Type B pancreatic cell (in vitro differentiated cells): ENCODE measurements at regions not wholly inside any gene's neighbourhood (a gene's known extent, or its start where the extent isn't known, plus 50 kb on each side); places are given as distances from the start of the nearest gene placed in this dataset.

Experiments used
- DNase-seq: peaks from one replicate; pipeline ENCODE4 v3.0.0; 2021; ENCODE audit warnings: mixed read lengths; ENCODE audit not compliant: unreplicated experiment; ENCODE audit errors: extremely low spot score
- H3K27ac Mint-ChIP-seq: 2 replicates; pipeline ENCODE4 v1.8.0; 2021; ENCODE audit warnings: mild to moderate bottlenecking, mixed read lengths
- H3K27me3 Mint-ChIP-seq: 2 replicates; pipeline ENCODE4 v1.8.0; 2021; ENCODE audit warnings: mixed read lengths
- H3K36me3 Mint-ChIP-seq: 2 replicates; pipeline ENCODE4 v1.8.0; 2021; ENCODE audit warnings: mixed read lengths
- H3K4me1 Mint-ChIP-seq: one replicate; pipeline ENCODE4 v1.8.0; 2021; ENCODE audit warnings: mixed read lengths; ENCODE audit not compliant: unreplicated experiment
- H3K4me3 Mint-ChIP-seq: 2 replicates; pipeline ENCODE4 v1.8.0; 2021; ENCODE audit warnings: mild to moderate bottlenecking, mixed read lengths
- H3K9me3 Mint-ChIP-seq: 2 replicates; pipeline ENCODE4 v1.8.0; 2021; ENCODE audit warnings: mixed read lengths
- CTCF ChIP-seq: fragments of 200-600 bp; sonication (generic); conservative IDR thresholded peaks from 2 replicates; pipeline ENCODE4 v1.5.0; 2021; ENCODE audit warnings: antibody characterized with exemption, mild to moderate bottlenecking

DNA sequence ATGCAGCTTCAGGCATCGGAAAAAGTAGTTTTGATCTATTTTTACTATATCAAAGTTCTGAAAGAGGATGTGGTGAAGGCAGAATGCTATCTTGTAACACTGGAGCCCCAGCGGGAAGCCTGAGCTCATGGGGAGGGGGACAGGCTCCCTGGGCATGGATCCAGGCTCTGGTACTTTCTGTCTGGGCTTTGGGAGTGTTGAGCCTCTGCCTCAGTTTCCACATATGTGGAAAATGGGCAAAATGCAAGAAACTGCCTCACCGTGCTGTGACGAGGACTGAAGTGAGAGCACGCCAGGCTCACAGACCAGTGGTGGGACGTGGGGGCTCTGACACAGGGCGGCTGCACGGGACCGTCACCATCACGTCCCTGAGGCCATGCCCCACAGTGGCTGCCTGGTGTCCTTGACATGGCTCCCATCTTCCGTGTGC is 182.9 kb upstream of the SHH start:
- Mint-ChIP-seq H3K9me3 (no peaks in the 10 kb centered on the region), H3K4me3 (no peak overlapping the region), H3K27me3 (peaks cover 5% of the 10 kb centered on the region), H3K36me3 (no peaks in the 10 kb centered on the region), H3K27ac (no peak overlapping the region), H3K4me1 (no peaks in the 10 kb centered on the region)
- no peak for DNase-seq
- TF ChIP-seq CTCF, result no peak

DNA sequence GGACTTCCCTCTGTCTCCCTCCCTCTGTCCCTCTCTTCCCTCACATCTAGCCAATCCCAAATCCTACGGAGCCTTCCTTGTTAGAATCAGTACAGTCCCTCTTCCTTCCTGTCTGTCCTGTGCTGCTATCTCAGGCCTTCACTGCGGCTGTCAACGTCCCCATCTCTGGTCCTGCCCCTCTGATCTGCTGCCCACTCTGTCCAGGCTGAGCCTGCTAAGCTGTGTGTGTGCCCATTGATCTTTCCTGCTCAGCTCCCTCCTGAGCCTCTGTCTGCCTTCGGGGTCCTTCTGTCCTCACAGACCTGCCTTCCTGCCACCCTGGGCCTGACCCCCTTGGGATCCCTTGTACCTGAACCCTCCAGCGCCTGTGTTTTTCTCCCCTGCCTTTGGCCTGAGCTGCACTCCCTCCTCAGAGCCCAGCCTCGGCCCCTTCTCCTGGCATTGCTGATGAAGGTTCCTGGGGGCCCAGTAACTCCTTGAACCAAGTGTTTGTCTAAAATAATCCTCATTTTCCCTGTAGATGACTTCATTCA is 182.1 kb upstream of the SHH start:
- H3K9me3 Mint-ChIP-seq, result no peaks in the 10 kb centered on the region
- no peaks in the 10 kb centered on the region for H3K36me3 Mint-ChIP-seq
- H3K4me3 Mint-ChIP-seq, result no peak overlapping the region
- H3K4me1 Mint-ChIP-seq, result no peaks in the 10 kb centered on the region
- no peak for TF ChIP-seq CTCF
- DNase-seq, result no peak
- no peak overlapping the region for H3K27ac Mint-ChIP-seq
- peaks cover 5% of the 10 kb centered on the region for H3K27me3 Mint-ChIP-seq

GRCh38 chr7:155993420-155994278 is 181.4 kb upstream of the SHH start:
- Mint-ChIP-seq H3K4me3 (no peak overlapping the region), H3K27me3 (peaks cover 5% of the 10 kb centered on the region), H3K4me1 (no peaks in the 10 kb centered on the region), H3K36me3 (no peaks in the 10 kb centered on the region), H3K27ac (no peak overlapping the region), H3K9me3 (no peaks in the 10 kb centered on the region)
- TF ChIP-seq CTCF, result no peak
- no peak for DNase-seq

DNA sequence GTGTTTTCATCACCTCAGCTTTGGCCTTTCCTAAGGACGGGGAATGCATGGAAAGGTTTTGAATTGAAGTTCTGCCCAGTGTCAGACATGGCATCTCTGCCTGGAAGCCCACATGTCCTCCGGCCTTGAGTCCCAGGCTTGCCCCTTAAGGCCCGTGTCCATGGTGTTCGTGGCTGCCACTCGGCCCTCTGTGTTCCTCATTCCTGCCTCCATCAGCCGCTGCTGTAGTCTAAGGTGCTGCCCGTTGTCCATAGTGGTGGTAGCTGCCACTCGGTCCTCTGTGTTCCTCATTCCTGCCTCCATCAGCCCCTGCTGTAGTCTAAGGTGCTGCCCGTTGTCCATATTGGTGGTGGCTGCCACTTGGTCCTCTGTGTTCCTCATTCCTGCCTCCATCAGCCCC is 180.7 kb upstream of the SHH start:
- Mint-ChIP-seq H3K4me1 (no peaks in the 10 kb centered on the region), H3K4me3 (no peak overlapping the region), H3K36me3 (no peaks in the 10 kb centered on the region), H3K27me3 (peaks cover 6% of the 10 kb centered on the region), H3K9me3 (no peaks in the 10 kb centered on the region), H3K27ac (no peak overlapping the region)
- DNase-seq, result no peak
- no peak for TF ChIP-seq CTCF

DNA sequence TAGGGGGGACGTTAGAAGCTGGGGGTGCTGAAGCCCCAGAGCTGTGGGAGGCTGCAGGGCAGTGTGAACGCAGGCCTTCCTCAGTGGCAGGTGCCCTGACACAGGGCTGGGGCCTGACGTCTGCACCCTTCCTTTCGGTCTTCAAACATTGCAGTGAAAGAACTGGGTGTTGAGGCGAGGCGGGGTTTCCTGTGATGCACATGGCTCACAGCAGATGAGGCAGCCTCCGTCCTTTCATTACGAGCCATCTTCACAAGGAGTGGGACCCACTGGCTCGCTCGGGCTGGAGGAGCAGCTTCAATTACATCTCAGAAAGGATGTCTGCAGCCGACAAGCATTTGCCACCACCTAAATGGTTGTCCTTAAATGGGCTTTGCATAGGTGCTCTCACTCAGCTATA is 180.3 kb upstream of the SHH start:
- Mint-ChIP-seq H3K4me3 (no peak overlapping the region), H3K4me1 (no peaks in the 10 kb centered on the region), H3K36me3 (no peaks in the 10 kb centered on the region), H3K9me3 (no peaks in the 10 kb centered on the region), H3K27ac (no peak overlapping the region), H3K27me3 (peaks cover 8% of the 10 kb centered on the region)
- TF ChIP-seq CTCF, result no peak
- no peak for DNase-seq
